Ectodermal cell (in vitro differentiated cells): ENCODE measurements at regions not wholly inside any gene's neighbourhood (a gene's known extent, or its start where the extent isn't known, plus 50 kb on each side); places are given as distances from the start of the nearest gene placed in this dataset.

Experiments
- H3K27ac ChIP-seq: 2 replicates; pipeline ENCODE4 v1.7.0; 2013; ENCODE audit warnings: mild to moderate bottlenecking, low read depth, low read length; ENCODE audit not compliant: insufficient read depth, poor library complexity, severe bottlenecking
- H3K27me3 ChIP-seq: 2 replicates; pipeline ENCODE4 v1.7.0; 2013; ENCODE audit warnings: mild to moderate bottlenecking, low read length; ENCODE audit not compliant: insufficient read depth, control insufficient read depth, poor library complexity, severe bottlenecking
- H3K36me3 ChIP-seq: one replicate; pipeline ENCODE4 v1.7.0; 2013; ENCODE audit warnings: low read length; ENCODE audit not compliant: control insufficient read depth, insufficient read depth
- H3K4me1 ChIP-seq: one replicate; pipeline ENCODE4 v1.7.0; 2013; ENCODE audit warnings: low read length; ENCODE audit not compliant: control insufficient read depth, insufficient read depth
- H3K4me3 ChIP-seq: 2 replicates; pipeline ENCODE4 v1.7.0; 2013; ENCODE audit warnings: low read depth, low read length, control low read depth; ENCODE audit not compliant: insufficient read depth
- H3K9me3 ChIP-seq: 2 replicates; pipeline ENCODE4 v1.7.0; 2013; ENCODE audit warnings: mild to moderate bottlenecking, low read length, moderate library complexity; ENCODE audit not compliant: control insufficient read depth
- WGBS, 2 experiments: methylation state at CpG; one replicate each; pipeline ENCODE4 v1.1.7; 2013; ENCODE audit warnings: missing lambda C conversion rate in 2 of 2; 5-methylcytosine and 5-hydroxymethylcytosine counted together

DNA sequence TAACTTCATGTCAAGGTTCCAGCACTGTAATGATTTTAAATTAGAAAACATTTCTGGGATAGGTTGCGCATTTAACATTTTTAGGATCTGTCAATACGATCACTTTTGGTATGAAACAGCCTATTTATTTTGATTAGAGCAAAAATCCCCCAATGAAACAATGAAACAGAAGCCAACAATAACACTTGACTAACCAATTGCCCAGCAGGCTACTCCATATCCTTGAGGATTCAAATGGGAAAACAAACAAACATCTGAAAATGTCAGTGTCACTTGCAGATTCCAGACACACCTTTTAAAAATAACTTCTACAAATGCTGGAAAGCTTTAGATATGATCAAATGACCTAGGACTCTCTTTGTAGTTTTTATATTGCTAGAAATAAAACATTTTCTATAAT lies 1412.5 kb upstream of the PRR20A start:
- Histone ChIP-seq H3K36me3 (no peaks in the 10 kb centered on the region), H3K9me3 (no peaks in the 10 kb centered on the region), H3K27me3 (no peaks in the 10 kb centered on the region), H3K4me3 (no peak overlapping the region), H3K4me1 (no peaks in the 10 kb centered on the region), H3K27ac (no peak overlapping the region)
- 88 to 96% methylated on average over 2 of the region's 2 CpGs for WGBS, 2 experiments

DNA sequence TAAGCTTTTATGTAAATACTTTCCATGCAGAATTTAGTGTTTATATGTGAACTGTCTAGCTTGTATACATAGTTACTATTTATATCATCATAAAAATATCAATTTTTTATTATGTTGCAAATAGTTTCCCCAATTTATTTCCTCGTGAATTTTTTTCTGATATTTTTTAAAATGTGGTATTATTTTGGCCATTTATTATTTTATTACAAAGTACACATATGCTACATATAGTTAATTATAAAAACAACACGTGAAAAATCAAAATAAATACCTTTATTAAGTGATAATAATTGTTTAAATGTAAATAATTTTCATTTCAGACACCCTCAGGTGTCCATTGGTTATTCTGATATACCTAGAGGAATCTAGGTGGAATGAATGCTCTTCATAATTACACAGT lies 1394.9 kb upstream of the PRR20A start:
- no peaks in the 10 kb centered on the region for H3K36me3 ChIP-seq
- H3K27me3 ChIP-seq = no peaks in the 10 kb centered on the region
- no peaks in the 10 kb centered on the region for H3K4me1 ChIP-seq
- no peak overlapping the region for H3K4me3 ChIP-seq
- no peaks in the 10 kb centered on the region for H3K9me3 ChIP-seq
- no peak overlapping the region for H3K27ac ChIP-seq
- WGBS, 2 experiments = no CpG with 5 or more reads among the region's 2 CpGs

DNA sequence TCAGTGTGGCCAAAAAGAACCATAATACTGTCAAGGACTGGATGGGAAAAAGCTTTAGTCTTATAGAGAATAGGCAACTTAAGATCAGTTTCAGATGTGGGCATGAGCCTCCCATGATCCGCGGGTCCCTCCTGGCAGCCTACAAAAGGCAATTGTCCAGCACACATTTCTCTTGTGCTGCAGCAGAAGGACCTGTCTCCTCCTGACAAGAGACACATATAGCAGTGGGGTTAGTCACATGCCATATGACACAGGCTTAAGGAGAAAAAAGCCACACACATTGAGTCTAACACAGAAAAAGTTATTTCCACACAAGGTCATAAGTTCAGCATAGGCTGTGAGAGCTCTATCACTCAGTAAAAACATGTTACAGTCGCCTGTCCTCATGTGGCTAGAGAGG lies 1378.7 kb upstream of the PRR20A start:
- Histone ChIP-seq H3K9me3 (no peaks in the 10 kb centered on the region), H3K27me3 (no peaks in the 10 kb centered on the region), H3K4me3 (no peak overlapping the region), H3K27ac (no peak overlapping the region), H3K4me1 (no peaks in the 10 kb centered on the region), H3K36me3 (no peaks in the 10 kb centered on the region)
- WGBS, 2 experiments = 83 to 92% methylated on average over 3 of the region's 3 CpGs

DNA sequence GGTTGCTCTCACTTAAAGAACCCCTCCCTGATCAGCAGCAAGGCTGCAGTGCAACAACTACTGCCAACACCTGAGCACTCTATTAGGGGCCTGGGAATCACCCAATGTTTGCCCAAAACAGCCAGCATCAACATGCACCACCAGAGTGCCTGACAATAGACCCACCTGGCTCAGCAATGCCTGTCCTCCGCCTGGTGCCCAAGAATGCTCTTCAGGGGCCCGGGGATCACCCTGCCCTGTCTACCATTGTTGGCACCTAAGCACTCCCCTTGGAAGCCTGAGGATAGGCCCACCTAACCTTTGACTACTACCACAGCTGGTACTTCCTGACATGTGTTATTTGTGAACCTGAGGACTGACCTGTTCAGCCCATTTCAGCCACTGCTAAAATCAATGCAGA lies 1363.1 kb upstream of the PRR20A start:
- WGBS, 2 experiments = 92 to 95% methylated on average over 2 of the region's 2 CpGs
- H3K27me3 ChIP-seq = no peaks in the 10 kb centered on the region
- no peak overlapping the region for H3K4me3 ChIP-seq
- no peak overlapping the region for H3K27ac ChIP-seq
- no peaks in the 10 kb centered on the region for H3K4me1 ChIP-seq
- H3K36me3 ChIP-seq = no peaks in the 10 kb centered on the region
- no peaks in the 10 kb centered on the region for H3K9me3 ChIP-seq

DNA sequence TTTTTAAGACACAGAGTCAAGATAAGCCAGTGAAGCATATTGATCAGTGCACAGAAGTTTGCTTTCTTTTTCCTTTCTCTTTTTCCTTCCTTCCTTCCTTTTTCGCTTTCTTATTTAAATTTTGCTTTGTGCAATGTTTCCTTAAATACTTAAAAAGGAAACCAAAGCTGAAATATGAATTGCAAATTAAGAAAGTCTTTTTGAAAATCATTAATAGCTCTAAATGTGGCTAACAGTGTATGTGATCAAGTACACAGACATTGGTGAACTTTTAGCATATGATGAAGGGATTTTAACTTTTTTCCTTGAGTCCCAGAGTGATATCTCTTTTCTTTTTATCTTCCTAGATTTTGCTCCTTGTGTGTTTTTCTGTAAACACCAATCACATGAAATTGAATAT lies 1356.9 kb upstream of the PRR20A start:
- 80% methylated on average over 1 of the region's 1 CpG; no CpG with 5 or more reads in 1 of the 2 experiments for WGBS, 2 experiments
- no peak overlapping the region for H3K27ac ChIP-seq
- no peak overlapping the region for H3K4me3 ChIP-seq
- H3K27me3 ChIP-seq = no peaks in the 10 kb centered on the region
- no peaks in the 10 kb centered on the region for H3K9me3 ChIP-seq
- H3K36me3 ChIP-seq = no peaks in the 10 kb centered on the region
- no peaks in the 10 kb centered on the region for H3K4me1 ChIP-seq

DNA sequence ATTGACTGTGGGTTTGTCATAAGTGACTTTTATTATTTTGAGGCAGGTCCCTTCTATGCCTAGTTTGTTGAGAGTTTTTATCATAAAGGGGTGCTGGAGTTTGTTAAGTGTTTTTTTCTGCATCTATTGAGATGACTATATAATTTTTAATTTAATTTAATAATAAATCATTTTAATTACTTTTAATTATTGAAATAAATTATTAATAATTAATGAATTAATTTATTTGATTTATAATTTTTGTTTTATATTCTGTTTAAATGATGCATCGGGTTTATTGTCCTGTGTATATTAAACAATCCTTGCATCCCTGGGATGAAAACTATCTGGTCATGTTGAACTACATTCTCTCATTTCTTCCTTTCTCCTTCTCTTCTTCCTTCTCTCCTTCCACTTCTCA lies 1352.2 kb upstream of the PRR20A start:
- WGBS, 2 experiments = 88% methylated on average over 1 of the region's 1 CpG; no CpG with 5 or more reads in 1 of the 2 experiments
- Histone ChIP-seq H3K27me3 (no peaks in the 10 kb centered on the region), H3K4me3 (no peak overlapping the region), H3K9me3 (no peaks in the 10 kb centered on the region), H3K27ac (no peak overlapping the region), H3K4me1 (no peaks in the 10 kb centered on the region), H3K36me3 (no peaks in the 10 kb centered on the region)

DNA sequence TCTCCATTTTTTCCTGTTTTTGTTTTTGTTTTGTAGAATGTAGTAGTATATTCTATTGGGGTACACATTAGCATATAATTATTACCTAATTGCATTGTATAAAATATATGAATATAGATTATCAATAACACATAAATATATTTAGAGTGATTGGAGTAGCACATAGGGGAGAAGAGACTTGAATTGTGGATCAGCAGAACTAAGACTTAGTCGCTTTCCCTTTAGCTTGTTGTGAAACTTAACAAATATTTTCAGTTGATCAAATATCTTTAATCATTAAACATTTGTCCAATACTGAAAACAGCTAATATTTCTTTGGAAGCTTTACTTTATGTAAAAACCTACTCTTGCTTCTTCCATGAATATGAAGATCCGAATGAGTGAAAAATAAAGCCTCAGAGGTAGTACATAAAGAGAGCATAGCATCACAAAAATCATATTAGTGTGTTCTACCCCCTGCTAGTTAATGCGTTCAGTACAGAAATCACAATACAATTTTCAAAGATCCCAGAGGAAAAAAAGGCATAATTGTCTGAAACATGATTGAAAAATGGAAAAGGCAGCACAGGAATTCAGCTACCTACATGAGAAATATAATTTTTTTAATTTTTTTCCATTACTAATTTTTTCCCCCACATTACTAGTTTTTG lies 1348.0 kb upstream of the PRR20A start:
- WGBS, 2 experiments = 97% methylated on average over 3 of the region's 3 CpGs; no CpG with 5 or more reads in 1 of the 2 experiments
- no peaks in the 10 kb centered on the region for H3K36me3 ChIP-seq
- H3K27ac ChIP-seq = no peak overlapping the region

DNA sequence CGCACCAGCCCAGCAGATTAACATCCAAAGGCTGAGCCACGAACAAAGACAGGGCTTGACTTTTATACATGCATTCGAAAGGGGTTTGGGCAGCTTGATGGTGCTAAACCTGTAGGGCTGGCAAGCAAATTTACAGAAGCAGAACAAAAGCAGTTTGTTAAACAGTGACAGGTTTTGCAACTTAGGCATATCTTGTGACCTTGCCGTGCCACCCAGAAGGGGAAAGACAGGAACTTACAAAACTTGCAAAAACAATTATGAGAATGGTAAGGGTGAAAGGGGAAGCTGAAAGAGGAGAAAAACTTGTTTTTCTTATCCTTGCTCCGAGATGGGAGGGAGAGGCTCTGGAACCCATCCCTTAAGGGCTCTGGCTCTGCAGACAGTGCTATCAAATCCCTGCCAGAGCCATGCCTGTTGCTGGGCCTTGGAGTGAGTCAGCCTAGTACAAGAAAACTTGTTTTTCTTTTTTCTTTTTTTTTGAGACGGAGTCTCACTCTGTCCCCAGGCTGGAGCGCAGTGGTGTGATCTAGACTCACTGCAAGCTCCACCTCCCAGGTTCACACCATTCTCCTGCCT lies 1325.2 kb upstream of the PRR20A start:
- 94 to 96% methylated on average over 7 of the region's 7 CpGs for WGBS, 2 experiments
- Histone ChIP-seq H3K4me3 (no peak overlapping the region), H3K4me1 (no peaks in the 10 kb centered on the region), H3K9me3 (no peaks in the 10 kb centered on the region), H3K27me3 (no peaks in the 10 kb centered on the region), H3K27ac (no peak overlapping the region), H3K36me3 (no peaks in the 10 kb centered on the region)

More for the DNA sequence above, 1348.0 kb upstream of the PRR20A start:
- Histone ChIP-seq H3K4me1 (no peaks in the 10 kb centered on the region), H3K27me3 (no peaks in the 10 kb centered on the region), H3K9me3 (no peaks in the 10 kb centered on the region), H3K4me3 (no peak overlapping the region)

DNA sequence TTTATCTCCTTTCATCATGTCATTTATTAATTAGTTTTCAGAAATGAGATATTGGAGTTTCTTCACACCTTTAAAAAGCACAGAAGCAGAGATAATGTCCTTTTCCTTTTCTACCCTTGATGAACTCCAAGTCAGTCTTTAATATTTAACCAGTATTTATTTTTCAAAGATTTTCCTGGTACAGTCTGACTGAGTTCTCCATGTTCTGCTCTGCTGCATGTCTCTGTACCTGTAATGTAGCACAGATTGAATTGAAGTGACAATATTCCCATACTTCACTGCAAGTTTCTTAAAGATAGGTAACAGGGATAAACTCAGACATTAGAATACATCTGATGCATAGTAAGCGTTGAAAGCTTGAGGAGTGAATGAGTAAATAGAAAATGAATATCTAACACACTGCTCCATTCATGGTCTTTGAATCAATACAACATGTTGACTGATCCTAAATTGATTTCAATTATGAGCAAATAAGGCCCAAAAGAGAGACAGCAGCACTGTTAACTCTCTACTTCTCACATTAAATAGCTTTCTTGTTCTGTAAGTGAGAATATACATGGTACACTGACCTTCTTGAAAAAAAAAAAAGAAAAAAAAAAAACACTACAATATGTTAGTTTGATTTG lies 1323.6 kb upstream of the PRR20A start:
- H3K4me1 ChIP-seq = no peaks in the 10 kb centered on the region
- no peak overlapping the region for H3K27ac ChIP-seq
- no peaks in the 10 kb centered on the region for H3K9me3 ChIP-seq
- H3K27me3 ChIP-seq = no peaks in the 10 kb centered on the region
- no peaks in the 10 kb centered on the region for H3K36me3 ChIP-seq
- 100% methylated on average over 1 of the region's 1 CpG; no CpG with 5 or more reads in 1 of the 2 experiments for WGBS, 2 experiments
- H3K4me3 ChIP-seq = no peak overlapping the region

DNA sequence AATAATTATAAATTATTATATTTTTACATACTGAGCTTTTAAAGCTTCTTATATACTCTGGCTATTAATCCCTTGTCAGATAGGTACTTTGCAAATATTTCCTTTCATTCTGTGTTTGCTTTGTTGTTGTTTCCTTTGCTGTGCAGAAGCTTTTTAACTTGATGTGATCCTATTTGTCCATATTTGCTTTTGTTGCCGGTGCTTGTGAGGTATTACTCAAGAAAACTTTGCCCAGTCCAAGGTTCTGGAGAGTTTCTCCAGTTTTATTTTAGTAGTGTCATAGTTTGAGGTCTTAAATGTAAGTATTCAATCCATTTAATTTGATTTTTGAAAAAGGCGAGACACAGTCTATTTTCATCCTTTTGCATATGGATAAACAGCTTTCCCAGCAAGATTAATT lies 1319.9 kb upstream of the PRR20A start:
- Histone ChIP-seq H3K27ac (no peak overlapping the region), H3K4me3 (no peak overlapping the region), H3K36me3 (no peaks in the 10 kb centered on the region), H3K9me3 (no peaks in the 10 kb centered on the region), H3K4me1 (no peaks in the 10 kb centered on the region), H3K27me3 (no peaks in the 10 kb centered on the region)
- WGBS, 2 experiments = 88 to 89% methylated on average over 2 of the region's 2 CpGs
